ENCODE measurements at regions not wholly inside any gene's neighbourhood (a gene's known extent, or its start where the extent isn't known, plus 50 kb on each side); places are given as distances from the start of the nearest gene placed in this dataset.

GRCh38 chr10:109358325-109358724, 565.0 kb downstream of the XPNPEP1 start:
- H3F3A ChIP-seq (ENCODE audit: insufficient read depth, low read length, poor library complexity, severe bottlenecking) = no peaks in the 10 kb centered on the region
- H3K36me3 ChIP-seq (ENCODE audit: insufficient read depth, low read length) = no peaks in the 10 kb centered on the region
- no peaks in the 10 kb centered on the region for H3K79me2 ChIP-seq (replicated peaks; ENCODE audit: insufficient read depth, low read length)
- H3K27ac ChIP-seq (ENCODE audit: low read length) = no peak overlapping the region
- TF ChIP-seq EZH2 (IDR thresholded peaks at IDR 0.05; ENCODE audit: borderline replicate concordance, insufficient read depth, low read length, poor library complexity, severe bottlenecking) (no peak), RAD21 (conservative IDR thresholded peaks at IDR 0.05) (no peak), EP300 (conservative IDR thresholded peaks at IDR 0.05; ENCODE audit: poor library complexity, severe bottlenecking) (no peak), POLR2AphosphoS5 (IDR thresholded peaks at IDR 0.05) (no peak), CTCF (IDR thresholded peaks at IDR 0.05; ENCODE audit: poor library complexity, severe bottlenecking) (no peak), SMC3 (conservative IDR thresholded peaks at IDR 0.05; ENCODE audit: poor library complexity) (no peak), REST (IDR thresholded peaks at IDR 0.05; ENCODE audit: borderline replicate concordance) (no peak)
- H3K4me3 ChIP-seq (ENCODE audit: low read length) = no peak overlapping the region
- no peaks in the 10 kb centered on the region for H3K9me2 ChIP-seq (ENCODE audit: insufficient read depth, low read length)
- no peaks in the 10 kb centered on the region for H3K27me3 ChIP-seq (ENCODE audit: insufficient read depth, low read depth, low read length)
- H3K9me3 ChIP-seq (ENCODE audit: low read length) = no peaks in the 10 kb centered on the region
- no peak overlapping the region for H3K9ac ChIP-seq (ENCODE audit: low read length)
- no peaks in the 10 kb centered on the region for H4K20me1 ChIP-seq (ENCODE audit: insufficient read depth)
- no peak overlapping the region for H2AFZ ChIP-seq (ENCODE audit: low read depth, low read length)
- no peak overlapping the region for H3K4me2 ChIP-seq (ENCODE audit: low read length)

- H3F3A ChIP-seq (ENCODE audit: insufficient read depth, low read length, poor library complexity, severe bottlenecking) = no peaks in the 10 kb centered on the region
- H3K4me3 ChIP-seq (ENCODE audit: low read length) = no peak overlapping the region
- no peak overlapping the region for H3K9ac ChIP-seq (ENCODE audit: low read length)
- no peaks in the 10 kb centered on the region for H3K79me2 ChIP-seq (replicated peaks; ENCODE audit: insufficient read depth, low read length)
- H3K9me2 ChIP-seq (ENCODE audit: insufficient read depth, low read length) = no peaks in the 10 kb centered on the region
- H3K9me3 ChIP-seq (ENCODE audit: low read length) = no peaks in the 10 kb centered on the region
- no peak overlapping the region for H2AFZ ChIP-seq (ENCODE audit: low read depth, low read length)
- H3K27ac ChIP-seq (ENCODE audit: low read length) = no peak overlapping the region
- no peak for TF ChIP-seq POLR2AphosphoS5 (IDR thresholded peaks at IDR 0.05)
- TF ChIP-seq TAF1 (IDR thresholded peaks at IDR 0.05; ENCODE audit: low read depth) = no peak
- no peak for TF ChIP-seq EP300 (conservative IDR thresholded peaks at IDR 0.05; ENCODE audit: poor library complexity, severe bottlenecking)
- TF ChIP-seq RAD21 (conservative IDR thresholded peaks at IDR 0.05) = no peak
- no peak for TF ChIP-seq SMC3 (conservative IDR thresholded peaks at IDR 0.05; ENCODE audit: poor library complexity)
- TF ChIP-seq EZH2 (IDR thresholded peaks at IDR 0.05; ENCODE audit: borderline replicate concordance, insufficient read depth, low read length, poor library complexity, severe bottlenecking) = no peak
- TF ChIP-seq CTCF (IDR thresholded peaks at IDR 0.05; ENCODE audit: poor library complexity, severe bottlenecking) = no peak
- no peak for TF ChIP-seq MXI1 (conservative IDR thresholded peaks at IDR 0.05; ENCODE audit: poor library complexity, severe bottlenecking)
- TF ChIP-seq REST (IDR thresholded peaks at IDR 0.05; ENCODE audit: borderline replicate concordance) = no peak
- H3K27me3 ChIP-seq (ENCODE audit: insufficient read depth, low read depth, low read length) = no peaks in the 10 kb centered on the region
- H3K4me2 ChIP-seq (ENCODE audit: low read length) = no peak overlapping the region
- no peaks in the 10 kb centered on the region for H4K20me1 ChIP-seq (ENCODE audit: insufficient read depth)
- H3K36me3 ChIP-seq (ENCODE audit: insufficient read depth, low read length) = no peaks in the 10 kb centered on the region
Observed at GRCh38 chr10:109348324-109348723, 575.0 kb downstream of the XPNPEP1 start.
